Loucy (cell line): ENCODE measurements at regions not wholly inside any gene's neighbourhood (a gene's known extent, or its start where the extent isn't known, plus 50 kb on each side); places are given as distances from the start of the nearest gene placed in this dataset.
A peak's percentile ranks its signal among the peaks of the same experiment; 100 is the strongest.

Experiments used
- H2AFZ ChIP-seq: fragments of 200-600 bp; sonication (generic); 2 replicates; pipeline ENCODE4 v1.6.0; 2016; ENCODE audit warnings: antibody characterized with exemption, mild to moderate bottlenecking, low read length, moderate library complexity
- H3F3A ChIP-seq: fragments of 200-600 bp; 2 replicates; pipeline ENCODE4 v1.6.0; 2016; ENCODE audit warnings: antibody characterized with exemption, low read depth, mild to moderate bottlenecking
- H3K27me3 ChIP-seq: fragments of 200-600 bp; sonication (generic); 2 replicates; pipeline ENCODE4 v1.6.1; 2014; ENCODE audit warnings: low read length, mild to moderate bottlenecking; ENCODE audit not compliant: insufficient read depth, poor library complexity, severe bottlenecking
- H3K36me3 ChIP-seq: fragments of 200-600 bp; sonication (generic); 2 replicates; pipeline ENCODE4 v1.6.1; 2016; ENCODE audit warnings: low read length; ENCODE audit not compliant: insufficient read depth
- H3K4me1 ChIP-seq: fragments of 200-600 bp; sonication (generic); 2 replicates; pipeline ENCODE4 v1.5.1; 2014; ENCODE audit warnings: low read length, mild to moderate bottlenecking; ENCODE audit not compliant: insufficient read depth, poor library complexity, severe bottlenecking
- H3K4me2 ChIP-seq: fragments of 200-600 bp; sonication (generic); 2 replicates; pipeline ENCODE4 v1.6.0; 2014; ENCODE audit warnings: antibody characterized with exemption, low read length, low read depth, mild to moderate bottlenecking; ENCODE audit not compliant: poor library complexity, severe bottlenecking
- H3K4me3 ChIP-seq: fragments of 200-600 bp; sonication (generic); 2 replicates; pipeline ENCODE4 v1.5.1; 2014; ENCODE audit warnings: low read length, mild to moderate bottlenecking, mixed read lengths; ENCODE audit not compliant: poor library complexity, severe bottlenecking
- H3K79me2 ChIP-seq: fragments of 200-600 bp; sonication (generic); 2 replicates; pipeline ENCODE4 v1.6.1; 2014; ENCODE audit warnings: low read length; ENCODE audit not compliant: insufficient read depth
- H3K9ac ChIP-seq: fragments of 200-600 bp; sonication (generic); 2 replicates; pipeline ENCODE4 v1.6.0; 2014; ENCODE audit warnings: mild to moderate bottlenecking, low read depth, low read length, moderate library complexity; ENCODE audit not compliant: poor library complexity, severe bottlenecking
- H3K9me2 ChIP-seq: fragments of 200-600 bp; sonication (generic); replicated peaks from 2 replicates; pipeline ENCODE4 v1.6.1; 2016; ENCODE audit warnings: low read depth, low read length, mixed read lengths
- H3K9me3 ChIP-seq: fragments of 200-600 bp; sonication (generic); 2 replicates; pipeline ENCODE4 v1.6.1; 2014; ENCODE audit warnings: mild to moderate bottlenecking, antibody characterized with exemption, low read length, low read depth; ENCODE audit not compliant: insufficient read depth
- H4K20me1 ChIP-seq: fragments of 200-600 bp; sonication (generic); 2 replicates; pipeline ENCODE4 v1.6.0; 2014; ENCODE audit warnings: antibody characterized with exemption, low read length, mild to moderate bottlenecking; ENCODE audit not compliant: insufficient read depth, poor library complexity, severe bottlenecking
- CTCF ChIP-seq: fragments of 200-600 bp; sonication (generic); conservative IDR thresholded peaks from 2 replicates; pipeline ENCODE4 v1.5.1; 2014; ENCODE audit warnings: mild to moderate bottlenecking, antibody characterized with exemption, low read length
- EZH2phosphoT487 ChIP-seq: fragments of 200-600 bp; IDR thresholded peaks from 2 replicates; pipeline ENCODE4 v1.6.1; 2018; ENCODE audit warnings: antibody characterized with exemption, mild to moderate bottlenecking, moderate library complexity, borderline replicate concordance

- no peak for TF ChIP-seq CTCF
- H3K9me2 ChIP-seq: no peaks in the 10 kb centered on the region
- no peaks in the 10 kb centered on the region for H3K36me3 ChIP-seq
- no peak overlapping the region for H3K9ac ChIP-seq
- H3F3A ChIP-seq: no peaks in the 10 kb centered on the region
- no peak overlapping the region for H3K4me3 ChIP-seq
- H4K20me1 ChIP-seq: no peaks in the 10 kb centered on the region
- H2AFZ ChIP-seq: no peak overlapping the region
- H3K79me2 ChIP-seq: no peaks in the 10 kb centered on the region
- H3K9me3 ChIP-seq: no peaks in the 10 kb centered on the region
- no peaks in the 10 kb centered on the region for H3K4me1 ChIP-seq
- no peak overlapping the region for H3K4me2 ChIP-seq
- no peaks in the 10 kb centered on the region for H3K27me3 ChIP-seq
These were observed 280.5 kb downstream of the ICE1 start for GRCh38 chr5:5702934-5703333.

GRCh38 chr5:5700549-5700948, 278.1 kb downstream of the ICE1 start:
- H3K9me2 ChIP-seq: no peaks in the 10 kb centered on the region
- TF ChIP-seq CTCF: no peak
- no peak for TF ChIP-seq EZH2phosphoT487
- H2AFZ ChIP-seq: no peak overlapping the region
- H4K20me1 ChIP-seq: no peaks in the 10 kb centered on the region
- no peaks in the 10 kb centered on the region for H3K9me3 ChIP-seq
- no peaks in the 10 kb centered on the region for H3K4me1 ChIP-seq
- no peaks in the 10 kb centered on the region for H3F3A ChIP-seq
- H3K79me2 ChIP-seq: no peaks in the 10 kb centered on the region
- H3K27me3 ChIP-seq: no peaks in the 10 kb centered on the region
- H3K4me3 ChIP-seq: no peak overlapping the region
- H3K4me2 ChIP-seq: no peak overlapping the region
- no peaks in the 10 kb centered on the region for H3K36me3 ChIP-seq
- H3K9ac ChIP-seq: no peak overlapping the region

- TF ChIP-seq EZH2phosphoT487 (no peak), CTCF (peak; percentile 27; the same call in 1 of the 2 replicates)
- H2AFZ ChIP-seq: no peak overlapping the region
- H3K4me3 ChIP-seq: no peak overlapping the region
These were observed 276.6 kb downstream of the ICE1 start for GRCh38 chr5:5699062-5699461.

More at GRCh38 chr5:5699062-5699461, 276.6 kb downstream of the ICE1 start:
- Histone ChIP-seq H3K79me2 (no peaks in the 10 kb centered on the region), H3F3A (no peaks in the 10 kb centered on the region), H3K4me1 (no peaks in the 10 kb centered on the region), H3K9me2 (no peaks in the 10 kb centered on the region), H4K20me1 (no peaks in the 10 kb centered on the region), H3K36me3 (no peaks in the 10 kb centered on the region), H3K4me2 (no peak overlapping the region), H3K27me3 (no peaks in the 10 kb centered on the region), H3K9ac (no peak overlapping the region), H3K9me3 (no peaks in the 10 kb centered on the region)
